Spinal cord (tissue), 9 donors: ENCODE measurements at regions not wholly inside any gene's neighbourhood (a gene's known extent, or its start where the extent isn't known, plus 50 kb on each side); places are given as distances from the start of the nearest gene placed in this dataset.

Experiments used
- DNase-seq, 6 donors: peaks; one replicate each; pipeline versions ENCODE4 v3.0.0 to v3.0.0-alpha.2; 2013 to 2015; ENCODE audit warnings: low spot score in 6 of 6, low read depth in 4 of 6
- H3K27ac ChIP-seq: one replicate; pipeline ENCODE4 v1.5.1; 2013; ENCODE audit warnings: low read depth, low read length, control low read depth
- H3K27me3 ChIP-seq: one replicate; pipeline ENCODE4 v1.6.1; 2013; ENCODE audit warnings: low read length; ENCODE audit not compliant: control insufficient read depth, insufficient read depth
- H3K36me3 ChIP-seq: one replicate; pipeline ENCODE4 v1.6.1; 2013; ENCODE audit warnings: low read length; ENCODE audit not compliant: control insufficient read depth, insufficient read depth
- H3K4me1 ChIP-seq: one replicate; pipeline ENCODE4 v1.6.1; 2013; ENCODE audit warnings: low read length; ENCODE audit not compliant: control insufficient read depth, insufficient read depth
- H3K4me3 ChIP-seq: one replicate; pipeline ENCODE4 v1.5.1; 2013; ENCODE audit warnings: low read depth, low read length, control low read depth
- H3K9me3 ChIP-seq: one replicate; pipeline ENCODE4 v1.6.1; 2013; ENCODE audit warnings: low read length; ENCODE audit not compliant: control insufficient read depth, insufficient read depth
- WGBS: methylation state at CpG from one replicate; pipeline ENCODE4 v1.1.5; 2013; ENCODE audit warnings: missing lambda C conversion rate; ENCODE audit not compliant: insufficient coverage; 5-methylcytosine and 5-hydroxymethylcytosine counted together
- donor health status: healthy.

DNA sequence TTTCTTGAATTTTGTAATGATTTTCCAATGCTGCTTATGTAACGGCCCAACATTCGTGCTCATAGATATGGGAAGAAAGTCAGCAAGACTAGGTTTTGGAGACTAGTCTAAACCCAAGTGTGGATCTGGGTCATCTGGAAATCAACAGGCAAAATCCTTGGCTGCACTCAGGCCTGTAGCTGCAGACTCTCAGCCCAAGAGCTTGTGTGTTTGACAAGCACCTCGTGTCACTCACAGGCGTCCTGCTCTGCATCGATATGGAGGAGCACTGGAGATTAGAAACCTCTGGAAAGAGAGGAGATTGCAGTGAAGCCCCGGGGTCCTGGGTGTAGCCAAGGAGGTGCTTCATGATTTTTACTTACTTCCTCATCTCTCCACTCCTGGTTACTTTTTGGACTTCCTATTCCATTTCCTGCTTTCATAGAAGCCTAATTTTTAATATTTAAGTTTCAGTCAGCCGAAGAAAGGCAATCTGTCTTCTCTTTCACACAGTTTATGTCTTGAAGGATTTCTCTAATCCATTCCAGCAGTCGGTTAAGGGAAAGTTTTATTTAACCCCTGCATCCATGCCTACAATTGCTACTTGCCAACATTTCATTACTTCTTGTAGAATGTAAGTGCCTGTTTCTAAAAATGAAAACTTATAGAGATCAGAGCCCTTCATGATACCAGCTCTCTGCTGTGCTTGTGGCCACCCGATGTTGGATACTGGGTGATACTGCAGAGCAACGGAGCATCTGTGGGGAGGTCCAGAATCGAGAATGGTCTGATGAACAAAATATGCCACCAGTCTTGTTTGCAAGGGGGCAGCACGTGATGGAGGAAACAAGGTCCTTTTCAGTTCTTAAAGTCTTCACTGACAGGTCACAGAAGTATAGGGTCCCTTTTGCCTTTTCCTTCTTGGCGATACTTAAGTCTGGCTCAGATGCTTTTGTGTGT lies 296.3 kb downstream of the QKI start:
- peak overlapping the region; percentile 25 for H3K27ac ChIP-seq
- no peak overlapping the region for H3K4me3 ChIP-seq
- H3K9me3 ChIP-seq: no peaks in the 10 kb centered on the region
- H3K36me3 ChIP-seq: no peaks in the 10 kb centered on the region
- no peaks in the 10 kb centered on the region for H3K27me3 ChIP-seq
- 93% methylated on average over 8 of the region's 13 CpGs for WGBS
- H3K4me1 ChIP-seq: peaks cover 35% of the 10 kb centered on the region
- no peak for DNase-seq

DNA sequence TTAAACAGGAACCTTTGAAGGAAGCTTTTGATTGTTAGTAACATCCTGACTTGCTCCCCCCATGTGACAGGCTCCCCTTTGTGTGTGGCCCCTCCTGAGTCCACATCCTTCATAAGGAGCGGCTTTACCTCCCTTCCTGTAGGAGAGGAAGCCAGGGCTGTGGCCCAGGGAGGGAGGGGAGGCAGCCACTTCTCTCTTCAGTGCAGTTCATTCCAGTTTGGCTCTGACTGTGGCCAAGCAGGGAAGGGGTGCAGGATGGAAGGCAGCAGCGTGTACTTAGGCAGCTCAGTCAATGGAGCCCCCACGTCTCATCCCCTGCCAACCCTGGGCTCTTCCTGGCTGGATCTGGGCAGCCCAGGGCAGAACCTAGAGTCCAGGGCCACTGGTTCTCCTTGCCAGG lies 295.2 kb downstream of the QKI start:
- H3K4me3 ChIP-seq: no peak overlapping the region

GRCh38 chr6:163709255-163709654 lies 294.7 kb downstream of the QKI start:
- Histone ChIP-seq H3K27ac (no peak overlapping the region), H3K9me3 (no peaks in the 10 kb centered on the region), H3K36me3 (no peaks in the 10 kb centered on the region), H3K4me3 (no peak overlapping the region), H3K4me1 (peaks cover 35% of the 10 kb centered on the region), H3K27me3 (no peaks in the 10 kb centered on the region)
- no peak for DNase-seq
- 67% methylated on average over 1 of the region's 6 CpGs for WGBS

More for the DNA sequence above, 295.2 kb downstream of the QKI start:
- DNase-seq: no peak
- H3K36me3 ChIP-seq: no peaks in the 10 kb centered on the region
- WGBS: 56% methylated on average over 2 of the region's 3 CpGs
- H3K27me3 ChIP-seq: no peaks in the 10 kb centered on the region
- H3K27ac ChIP-seq: no peak overlapping the region
- peaks cover 35% of the 10 kb centered on the region for H3K4me1 ChIP-seq
- no peaks in the 10 kb centered on the region for H3K9me3 ChIP-seq

DNA sequence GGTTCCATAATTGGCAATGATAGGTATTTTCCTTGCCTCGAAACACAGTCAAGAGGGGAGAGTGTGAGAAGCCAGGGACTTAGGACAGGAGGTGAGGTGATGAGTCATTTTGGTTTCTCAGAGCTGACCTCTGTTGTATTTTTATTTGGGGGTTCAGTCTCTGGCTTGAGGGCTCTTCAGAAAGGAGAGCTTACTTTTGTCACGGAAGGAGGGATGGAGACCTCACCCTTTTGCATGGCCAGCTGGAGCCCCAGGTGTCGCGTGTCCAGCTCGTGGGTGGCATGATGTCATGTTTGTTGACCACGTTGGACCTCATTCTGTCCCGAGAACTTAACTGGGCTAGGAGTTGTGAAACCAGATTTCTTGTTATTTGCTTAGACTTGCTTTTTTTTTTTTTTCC lies 293.9 kb downstream of the QKI start:
- WGBS: 96% methylated on average over 5 of the region's 7 CpGs
- Histone ChIP-seq H3K4me1 (peaks cover 35% of the 10 kb centered on the region), H3K36me3 (no peaks in the 10 kb centered on the region), H3K27ac (no peak overlapping the region), H3K4me3 (no peak overlapping the region), H3K9me3 (no peaks in the 10 kb centered on the region), H3K27me3 (no peaks in the 10 kb centered on the region)
- no peak for DNase-seq

- DNase-seq: peak in 2 of 6 donors; percentile 42 to 54
- H3K27ac ChIP-seq: peak overlapping the region; percentile 66
- no peaks in the 10 kb centered on the region for H3K27me3 ChIP-seq
- H3K9me3 ChIP-seq: no peaks in the 10 kb centered on the region
- peaks cover 31% of the 10 kb centered on the region for H3K4me1 ChIP-seq
- H3K36me3 ChIP-seq: no peaks in the 10 kb centered on the region
- H3K4me3 ChIP-seq: no peak overlapping the region
- WGBS: 55% methylated on average over 13 of the region's 18 CpGs
Measured at GRCh38 chr6:163707387-163708355, 293.2 kb downstream of the QKI start.

GRCh38 chr6:163706500-163707087 lies 292.1 kb downstream of the QKI start:
- no peak overlapping the region for H3K4me3 ChIP-seq
- WGBS: 77% methylated on average over 2 of the region's 6 CpGs

DNA sequence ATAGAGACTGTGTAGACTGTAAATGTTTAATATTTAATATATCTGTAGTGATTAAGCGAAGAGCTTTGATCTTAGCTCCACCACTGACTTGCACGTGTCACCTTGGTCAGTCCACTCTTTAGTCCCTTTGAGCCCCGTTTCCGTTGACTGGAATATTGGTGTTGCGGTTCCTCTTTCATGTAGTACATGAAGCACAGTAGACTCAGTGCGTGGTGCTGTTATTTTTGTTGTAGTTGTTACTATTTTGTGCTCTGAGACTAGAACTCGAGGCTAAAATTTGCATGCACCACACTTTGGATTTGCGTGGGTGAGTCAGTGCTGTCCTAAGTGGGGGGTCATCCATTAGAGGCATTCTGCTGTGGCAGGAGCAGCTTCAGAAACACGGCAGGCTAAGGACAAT lies 291.4 kb downstream of the QKI start:
- H3K9me3 ChIP-seq: no peaks in the 10 kb centered on the region
- H3K27ac ChIP-seq: no peak overlapping the region
- no peaks in the 10 kb centered on the region for H3K27me3 ChIP-seq
- no peaks in the 10 kb centered on the region for H3K36me3 ChIP-seq
- no peak overlapping the region for H3K4me3 ChIP-seq
- DNase-seq: no peak
- peaks cover 23% of the 10 kb centered on the region for H3K4me1 ChIP-seq
- WGBS: 93% methylated on average over 7 of the region's 9 CpGs

More at GRCh38 chr6:163706500-163707087, 292.1 kb downstream of the QKI start:
- no peak for DNase-seq
- H3K9me3 ChIP-seq: no peaks in the 10 kb centered on the region
- no peak overlapping the region for H3K27ac ChIP-seq
- H3K4me1 ChIP-seq: peaks cover 21% of the 10 kb centered on the region
- H3K36me3 ChIP-seq: no peaks in the 10 kb centered on the region
- no peaks in the 10 kb centered on the region for H3K27me3 ChIP-seq

DNA sequence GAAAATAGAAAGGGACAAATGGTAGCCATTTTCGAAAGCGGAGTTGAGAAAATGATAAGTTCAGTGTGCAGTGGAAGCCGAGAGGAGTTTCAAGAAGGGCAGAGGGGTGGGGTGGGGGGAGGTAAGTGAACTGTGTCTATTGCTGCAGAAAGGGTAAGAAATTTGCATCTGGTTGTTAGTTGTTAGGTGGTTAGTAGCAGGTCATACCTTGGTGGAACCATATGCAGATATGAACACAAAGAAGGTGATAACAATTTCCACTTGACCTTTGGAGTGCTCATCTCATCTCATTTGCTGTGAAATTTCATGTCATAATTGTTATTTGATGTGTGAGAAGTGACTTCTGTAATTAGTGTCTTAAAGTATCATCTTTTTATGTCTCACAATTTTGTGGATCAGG lies 288.2 kb downstream of the QKI start:
- Histone ChIP-seq H3K36me3 (no peaks in the 10 kb centered on the region), H3K27ac (no peak overlapping the region), H3K27me3 (no peaks in the 10 kb centered on the region), H3K4me3 (no peak overlapping the region), H3K4me1 (peaks cover 11% of the 10 kb centered on the region), H3K9me3 (no peaks in the 10 kb centered on the region)
- DNase-seq: no peak
- 96% methylated on average over 3 of the region's 3 CpGs for WGBS

- 92% methylated on average over 2 of the region's 4 CpGs for WGBS
Measured at GRCh38 chr6:163701762-163702161, 287.2 kb downstream of the QKI start.

More at GRCh38 chr6:163701762-163702161, 287.2 kb downstream of the QKI start:
- H3K4me3 ChIP-seq: no peak overlapping the region
- H3K4me1 ChIP-seq: peaks cover 8% of the 10 kb centered on the region
- H3K9me3 ChIP-seq: no peaks in the 10 kb centered on the region
- DNase-seq: no peak
- H3K27me3 ChIP-seq: no peaks in the 10 kb centered on the region
- H3K27ac ChIP-seq: no peak overlapping the region
- H3K36me3 ChIP-seq: no peaks in the 10 kb centered on the region
